ENCODE measurements at regions not wholly inside any gene's neighbourhood (a gene's known extent, or its start where the extent isn't known, plus 50 kb on each side); places are given as distances from the start of the nearest gene placed in this dataset.

GRCh38 chr5:83776437-83777031 lies 55.9 kb upstream of the HAPLN1 start:
- no peak for TF ChIP-seq POLR2A (IDR thresholded peaks at IDR 0.05)
- TF ChIP-seq, protein P1, sequence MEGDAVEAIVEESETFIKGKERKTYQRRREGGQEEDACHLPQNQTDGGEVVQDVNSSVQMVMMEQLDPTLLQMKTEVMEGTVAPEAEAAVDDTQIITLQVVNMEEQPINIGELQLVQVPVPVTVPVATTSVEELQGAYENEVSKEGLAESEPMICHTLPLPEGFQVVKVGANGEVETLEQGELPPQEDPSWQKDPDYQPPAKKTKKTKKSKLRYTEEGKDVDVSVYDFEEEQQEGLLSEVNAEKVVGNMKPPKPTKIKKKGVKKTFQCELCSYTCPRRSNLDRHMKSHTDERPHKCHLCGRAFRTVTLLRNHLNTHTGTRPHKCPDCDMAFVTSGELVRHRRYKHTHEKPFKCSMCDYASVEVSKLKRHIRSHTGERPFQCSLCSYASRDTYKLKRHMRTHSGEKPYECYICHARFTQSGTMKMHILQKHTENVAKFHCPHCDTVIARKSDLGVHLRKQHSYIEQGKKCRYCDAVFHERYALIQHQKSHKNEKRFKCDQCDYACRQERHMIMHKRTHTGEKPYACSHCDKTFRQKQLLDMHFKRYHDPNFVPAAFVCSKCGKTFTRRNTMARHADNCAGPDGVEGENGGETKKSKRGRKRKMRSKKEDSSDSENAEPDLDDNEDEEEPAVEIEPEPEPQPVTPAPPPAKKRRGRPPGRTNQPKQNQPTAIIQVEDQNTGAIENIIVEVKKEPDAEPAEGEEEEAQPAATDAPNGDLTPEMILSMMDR (IDR thresholded peaks at IDR 0.05): no peak
